ENCODE measurements at regions not wholly inside any gene's neighbourhood (a gene's known extent, or its start where the extent isn't known, plus 50 kb on each side); places are given as distances from the start of the nearest gene placed in this dataset.
"Not testable (repeated sequence)": the region's sequence is repeated elsewhere in the genome, so short reads cannot be mapped to it uniquely, and the experiment has no call there.

- Mint-ChIP-seq H3K27ac (no peak overlapping the region), H3K27me3 (ENCODE audit: low read depth) (no peaks in the 10 kb centered on the region), H3K9me3 (peaks cover 18% of the 10 kb centered on the region), H3K4me1 (ENCODE audit: low read depth) (peaks cover 3% of the 10 kb centered on the region), H3K4me3 (ENCODE audit: low read depth) (no peak overlapping the region), H3K36me3 (ENCODE audit: low read depth) (no peaks in the 10 kb centered on the region)
- intact Hi-C loops (cut with micrococcal nuclease): no loop called here
- no peak for DNase-seq (ENCODE audit: low spot score)
Observed at GRCh38 chr21:18151046-18151445, 93.6 kb upstream of the CHODL start.

GRCh38 chr21:18148401-18148800 is 96.2 kb upstream of the CHODL start:
- no peak overlapping the region for H3K4me3 Mint-ChIP-seq (ENCODE audit: low read depth)
- intact Hi-C loops (cut with micrococcal nuclease): no loop called here
- H3K27ac Mint-ChIP-seq: no peak overlapping the region
- H3K9me3 Mint-ChIP-seq: peaks cover 18% of the 10 kb centered on the region
- no peaks in the 10 kb centered on the region for H3K36me3 Mint-ChIP-seq (ENCODE audit: low read depth)
- no peak for DNase-seq (ENCODE audit: low spot score)
- H3K4me1 Mint-ChIP-seq (ENCODE audit: low read depth): no peaks in the 10 kb centered on the region
- no peaks in the 10 kb centered on the region for H3K27me3 Mint-ChIP-seq (ENCODE audit: low read depth)

GRCh38 chr21:18147678-18148077 is 97.0 kb upstream of the CHODL start:
- H3K36me3 Mint-ChIP-seq (ENCODE audit: low read depth): no peaks in the 10 kb centered on the region
- H3K4me1 Mint-ChIP-seq (ENCODE audit: low read depth): no peaks in the 10 kb centered on the region
- no peak for DNase-seq (ENCODE audit: low spot score)
- no peak overlapping the region for H3K4me3 Mint-ChIP-seq (ENCODE audit: low read depth)
- peaks cover 18% of the 10 kb centered on the region for H3K9me3 Mint-ChIP-seq
- H3K27ac Mint-ChIP-seq: no peak overlapping the region
- intact Hi-C loops (cut with micrococcal nuclease): no loop called here
- H3K27me3 Mint-ChIP-seq (ENCODE audit: low read depth): no peaks in the 10 kb centered on the region

- no peak for DNase-seq (ENCODE audit: low spot score)
- H3K9me3 Mint-ChIP-seq: peaks cover 18% of the 10 kb centered on the region
- no peak overlapping the region for H3K27ac Mint-ChIP-seq
- no peaks in the 10 kb centered on the region for H3K4me1 Mint-ChIP-seq (ENCODE audit: low read depth)
- no peak overlapping the region for H3K4me3 Mint-ChIP-seq (ENCODE audit: low read depth)
- no peaks in the 10 kb centered on the region for H3K27me3 Mint-ChIP-seq (ENCODE audit: low read depth)
- intact Hi-C loops (cut with micrococcal nuclease): no loop called here
- no peaks in the 10 kb centered on the region for H3K36me3 Mint-ChIP-seq (ENCODE audit: low read depth)
Observed at GRCh38 chr21:18146820-18147219, 97.8 kb upstream of the CHODL start.

- H3K36me3 Mint-ChIP-seq (ENCODE audit: low read depth): no peaks in the 10 kb centered on the region
- H3K27me3 Mint-ChIP-seq (ENCODE audit: low read depth): no peaks in the 10 kb centered on the region
- H3K27ac Mint-ChIP-seq: no peak overlapping the region
- intact Hi-C loops (cut with micrococcal nuclease): no loop called here
- H3K9me3 Mint-ChIP-seq: peaks cover 19% of the 10 kb centered on the region
- H3K4me3 Mint-ChIP-seq (ENCODE audit: low read depth): no peak overlapping the region
- no peak for DNase-seq (ENCODE audit: low spot score)
- H3K4me1 Mint-ChIP-seq (ENCODE audit: low read depth): no peaks in the 10 kb centered on the region
Observed at GRCh38 chr21:18144339-18144738, 100.3 kb upstream of the CHODL start.

GRCh38 chr21:18142655-18143054 is 102.0 kb upstream of the CHODL start:
- Mint-ChIP-seq H3K9me3 (peaks cover 24% of the 10 kb centered on the region), H3K36me3 (ENCODE audit: low read depth) (no peaks in the 10 kb centered on the region), H3K4me3 (ENCODE audit: low read depth) (no peak overlapping the region), H3K4me1 (ENCODE audit: low read depth) (no peaks in the 10 kb centered on the region), H3K27me3 (ENCODE audit: low read depth) (no peaks in the 10 kb centered on the region), H3K27ac (no peak overlapping the region)
- DNase-seq (ENCODE audit: low spot score): no peak
- intact Hi-C loops (cut with micrococcal nuclease): no loop called here

- no peaks in the 10 kb centered on the region for H3K27me3 Mint-ChIP-seq (ENCODE audit: low read depth)
- H3K36me3 Mint-ChIP-seq (ENCODE audit: low read depth): no peaks in the 10 kb centered on the region
- intact Hi-C loops (cut with micrococcal nuclease): no loop called here
- H3K4me1 Mint-ChIP-seq (ENCODE audit: low read depth): no peaks in the 10 kb centered on the region
- H3K27ac Mint-ChIP-seq: no peak overlapping the region
- DNase-seq (ENCODE audit: low spot score): no peak
- H3K4me3 Mint-ChIP-seq (ENCODE audit: low read depth): no peak overlapping the region
- peaks cover 22% of the 10 kb centered on the region for H3K9me3 Mint-ChIP-seq
Observed at GRCh38 chr21:18138507-18138906, 106.1 kb upstream of the CHODL start.

GRCh38 chr21:18129526-18129925 is 115.1 kb upstream of the CHODL start:
- Mint-ChIP-seq H3K27ac (no peak overlapping the region), H3K9me3 (peaks cover 5% of the 10 kb centered on the region), H3K4me3 (ENCODE audit: low read depth) (no peak overlapping the region), H3K27me3 (ENCODE audit: low read depth) (no peaks in the 10 kb centered on the region), H3K36me3 (ENCODE audit: low read depth) (no peaks in the 10 kb centered on the region), H3K4me1 (ENCODE audit: low read depth) (no peaks in the 10 kb centered on the region)
- intact Hi-C loops (cut with micrococcal nuclease): no loop called here
- no peak for DNase-seq (ENCODE audit: low spot score)

GRCh38 chr21:18118566-18118965 is 126.1 kb upstream of the CHODL start:
- no peak overlapping the region for H3K4me3 Mint-ChIP-seq (ENCODE audit: low read depth)
- no peaks in the 10 kb centered on the region for H3K36me3 Mint-ChIP-seq (ENCODE audit: low read depth)
- peaks cover 3% of the 10 kb centered on the region for H3K9me3 Mint-ChIP-seq
- no peaks in the 10 kb centered on the region for H3K27me3 Mint-ChIP-seq (ENCODE audit: low read depth)
- no peak overlapping the region for H3K27ac Mint-ChIP-seq
- no peak for DNase-seq (ENCODE audit: low spot score)
- intact Hi-C loops (cut with micrococcal nuclease): no loop called here
- no peaks in the 10 kb centered on the region for H3K4me1 Mint-ChIP-seq (ENCODE audit: low read depth)

GRCh38 chr21:18117176-18117575 is 127.5 kb upstream of the CHODL start:
- Mint-ChIP-seq H3K9me3 (peaks cover 9% of the 10 kb centered on the region), H3K36me3 (ENCODE audit: low read depth) (no peaks in the 10 kb centered on the region), H3K27ac (no peak overlapping the region)

GRCh38 chr21:18114810-18115209 is 129.8 kb upstream of the CHODL start:
- H3K27me3 Mint-ChIP-seq (ENCODE audit: low read depth): no peaks in the 10 kb centered on the region
- no peaks in the 10 kb centered on the region for H3K4me1 Mint-ChIP-seq (ENCODE audit: low read depth)
- no peak for DNase-seq (ENCODE audit: low spot score)
- H3K36me3 Mint-ChIP-seq (ENCODE audit: low read depth): no peaks in the 10 kb centered on the region
- no peak overlapping the region for H3K27ac Mint-ChIP-seq
- intact Hi-C loops (cut with micrococcal nuclease): no loop called here
- H3K9me3 Mint-ChIP-seq: peaks cover 9% of the 10 kb centered on the region
- no peak overlapping the region for H3K4me3 Mint-ChIP-seq (ENCODE audit: low read depth)

More at GRCh38 chr21:18117176-18117575, 127.5 kb upstream of the CHODL start:
- intact Hi-C loops (cut with micrococcal nuclease): no loop called here
- DNase-seq (ENCODE audit: low spot score): no peak
- H3K4me1 Mint-ChIP-seq (ENCODE audit: low read depth): no peaks in the 10 kb centered on the region
- no peaks in the 10 kb centered on the region for H3K27me3 Mint-ChIP-seq (ENCODE audit: low read depth)
- no peak overlapping the region for H3K4me3 Mint-ChIP-seq (ENCODE audit: low read depth)

GRCh38 chr21:18104802-18105201 is 139.8 kb upstream of the CHODL start:
- Mint-ChIP-seq H3K9me3 (peaks cover 25% of the 10 kb centered on the region), H3K27me3 (ENCODE audit: low read depth) (no peaks in the 10 kb centered on the region), H3K4me3 (ENCODE audit: low read depth) (no peak overlapping the region), H3K36me3 (ENCODE audit: low read depth) (no peaks in the 10 kb centered on the region), H3K4me1 (ENCODE audit: low read depth) (no peaks in the 10 kb centered on the region), H3K27ac (no peak overlapping the region)
- intact Hi-C loops (cut with micrococcal nuclease): no loop called here
- DNase-seq (ENCODE audit: low spot score): no peak

GRCh38 chr21:18096413-18096812 is 148.2 kb upstream of the CHODL start:
- H3K9me3 Mint-ChIP-seq: peaks cover 62% of the 10 kb centered on the region
- intact Hi-C loops (cut with micrococcal nuclease); H3K4me1 Mint-ChIP-seq (ENCODE audit: low read depth); H3K36me3 Mint-ChIP-seq (ENCODE audit: low read depth); DNase-seq (ENCODE audit: low spot score); H3K4me3 Mint-ChIP-seq (ENCODE audit: low read depth); H3K27me3 Mint-ChIP-seq (ENCODE audit: low read depth); H3K27ac Mint-ChIP-seq: not testable (repeated sequence)

- no peaks in the 10 kb centered on the region for H3K4me1 Mint-ChIP-seq (ENCODE audit: low read depth)
- H3K36me3 Mint-ChIP-seq (ENCODE audit: low read depth): no peaks in the 10 kb centered on the region
- no peak overlapping the region for H3K27ac Mint-ChIP-seq
- no peak for DNase-seq (ENCODE audit: low spot score)
- H3K27me3 Mint-ChIP-seq (ENCODE audit: low read depth): no peaks in the 10 kb centered on the region
- H3K4me3 Mint-ChIP-seq (ENCODE audit: low read depth): no peak overlapping the region
- intact Hi-C loops (cut with micrococcal nuclease): no loop called here
- H3K9me3 Mint-ChIP-seq: peaks cover 34% of the 10 kb centered on the region
Observed at GRCh38 chr21:18089786-18090185, 154.8 kb upstream of the CHODL start.
